ENCODE measurements at regions not wholly inside any gene's neighbourhood (a gene's known extent, or its start where the extent isn't known, plus 50 kb on each side); places are given as distances from the start of the nearest gene placed in this dataset.

- TF ChIP-seq CTCF (IDR thresholded peaks at IDR 0.05) (no peak), POLR2A (IDR thresholded peaks at IDR 0.05) (no peak), POLR2AphosphoS5 (IDR thresholded peaks at IDR 0.05) (no peak)
Observed at GRCh38 chr6:149149653-149150052, 167.9 kb upstream of the TAB2 start.
